Endodermal cell (in vitro differentiated cells): ENCODE measurements at regions not wholly inside any gene's neighbourhood (a gene's known extent, or its start where the extent isn't known, plus 50 kb on each side); places are given as distances from the start of the nearest gene placed in this dataset.

ENCODE experiments used
- DNase-seq: peaks from one replicate; pipeline ENCODE4 v3.0.0-alpha.2; 2017
- H3K27ac ChIP-seq: 2 replicates; pipeline ENCODE4 v1.5.1; 2013; ENCODE audit warnings: mild to moderate bottlenecking, low read depth, low read length, moderate library complexity
- H3K27me3 ChIP-seq: 2 replicates; pipeline ENCODE4 v1.6.1; 2013; ENCODE audit warnings: mild to moderate bottlenecking, low read length, moderate library complexity; ENCODE audit not compliant: insufficient read depth, control insufficient read depth, poor library complexity, severe bottlenecking
- H3K36me3 ChIP-seq: 2 replicates; pipeline ENCODE4 v1.7.0; 2013; ENCODE audit warnings: mild to moderate bottlenecking, low read length, moderate library complexity; ENCODE audit not compliant: control insufficient read depth, insufficient read depth
- H3K4me1 ChIP-seq: one replicate; pipeline ENCODE4 v1.7.0; 2013; ENCODE audit warnings: low read length; ENCODE audit not compliant: control insufficient read depth, insufficient read depth
- H3K4me3 ChIP-seq: 2 replicates; pipeline ENCODE4 v1.5.1; 2013; ENCODE audit warnings: mild to moderate bottlenecking, low read length, moderate library complexity
- H3K9ac ChIP-seq: 2 replicates; pipeline ENCODE4 v1.6.1; 2013; ENCODE audit warnings: mild to moderate bottlenecking, low read length, moderate library complexity; ENCODE audit not compliant: poor library complexity, severe bottlenecking; ENCODE audit errors: extremely low read depth
- H3K9me3 ChIP-seq: 2 replicates; pipeline ENCODE4 v1.6.1; 2013; ENCODE audit warnings: mild to moderate bottlenecking, low read length, moderate library complexity; ENCODE audit not compliant: control insufficient read depth
- H3K27ac Mint-ChIP-seq: 2 replicates; pipeline ENCODE4 v1.8.0; 2020; ENCODE audit warnings: mixed read lengths
- H3K27me3 Mint-ChIP-seq: 2 replicates; pipeline ENCODE4 v1.8.0; 2021; ENCODE audit warnings: mild to moderate bottlenecking, mixed read lengths; ENCODE audit not compliant: insufficient read depth
- H3K36me3 Mint-ChIP-seq: 2 replicates; pipeline ENCODE4 v1.8.0; 2020; ENCODE audit warnings: low read depth, mixed read lengths
- H3K4me1 Mint-ChIP-seq: 2 replicates; pipeline ENCODE4 v1.8.0; 2020; ENCODE audit warnings: mixed read lengths
- H3K4me3 Mint-ChIP-seq: 2 replicates; pipeline ENCODE4 v1.8.0; 2020; ENCODE audit warnings: mild to moderate bottlenecking, moderate library complexity, mixed read lengths
- H3K9me3 Mint-ChIP-seq: 2 replicates; pipeline ENCODE4 v1.8.0; 2020; ENCODE audit warnings: mild to moderate bottlenecking, mixed read lengths
- WGBS, 2 experiments: methylation state at CpG; one replicate each; pipeline versions ENCODE4 v1.1.5 to v1.1.7; 2013; ENCODE audit warnings: missing lambda C conversion rate in 2 of 2, mixed read lengths in 1 of 2; ENCODE audit not compliant: insufficient coverage in 1 of 2, insufficient read length in 1 of 2; 5-methylcytosine and 5-hydroxymethylcytosine counted together
- TF ChIP-seq, protein P1 (sequence below): fragments of 200-600 bp; sonication (generic); conservative IDR thresholded peaks from 2 replicates; pipeline ENCODE4 v1.5.0; 2021; ENCODE audit warnings: antibody characterized with exemption, mild to moderate bottlenecking

DNA sequence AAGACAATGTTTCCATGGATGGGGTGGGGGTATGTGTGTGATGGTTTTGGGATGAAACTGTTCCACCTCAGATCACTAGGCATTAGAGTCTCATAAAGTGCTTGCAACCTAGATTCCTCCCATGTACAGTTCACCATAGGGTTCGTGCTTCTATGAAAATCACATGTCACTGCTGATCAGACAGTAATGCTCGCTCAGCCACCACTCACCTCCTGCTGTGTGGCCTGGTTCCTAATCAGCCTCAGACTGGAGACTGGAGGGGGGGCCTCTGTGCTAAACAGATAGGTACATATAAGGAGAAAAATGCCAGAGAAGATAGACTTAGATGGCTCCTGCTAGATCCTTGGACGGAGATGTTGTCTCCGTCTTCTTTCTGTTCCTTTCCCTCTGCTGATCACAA, 1296.9 kb upstream of the SEL1L start:
- Histone ChIP-seq H3K9me3 (no peaks in the 10 kb centered on the region), H3K27ac (no peak overlapping the region), H3K4me3 (no peak overlapping the region), H3K9ac (no peak overlapping the region), H3K4me1 (no peaks in the 10 kb centered on the region), H3K36me3 (no peaks in the 10 kb centered on the region), H3K27me3 (no peaks in the 10 kb centered on the region)
- Mint-ChIP-seq H3K36me3 (no peaks in the 10 kb centered on the region), H3K27me3 (no peaks in the 10 kb centered on the region), H3K4me3 (no peak overlapping the region), H3K9me3 (no peaks in the 10 kb centered on the region), H3K4me1 (peaks cover 2% of the 10 kb centered on the region), H3K27ac (no peak overlapping the region)
- TF ChIP-seq, protein P1, sequence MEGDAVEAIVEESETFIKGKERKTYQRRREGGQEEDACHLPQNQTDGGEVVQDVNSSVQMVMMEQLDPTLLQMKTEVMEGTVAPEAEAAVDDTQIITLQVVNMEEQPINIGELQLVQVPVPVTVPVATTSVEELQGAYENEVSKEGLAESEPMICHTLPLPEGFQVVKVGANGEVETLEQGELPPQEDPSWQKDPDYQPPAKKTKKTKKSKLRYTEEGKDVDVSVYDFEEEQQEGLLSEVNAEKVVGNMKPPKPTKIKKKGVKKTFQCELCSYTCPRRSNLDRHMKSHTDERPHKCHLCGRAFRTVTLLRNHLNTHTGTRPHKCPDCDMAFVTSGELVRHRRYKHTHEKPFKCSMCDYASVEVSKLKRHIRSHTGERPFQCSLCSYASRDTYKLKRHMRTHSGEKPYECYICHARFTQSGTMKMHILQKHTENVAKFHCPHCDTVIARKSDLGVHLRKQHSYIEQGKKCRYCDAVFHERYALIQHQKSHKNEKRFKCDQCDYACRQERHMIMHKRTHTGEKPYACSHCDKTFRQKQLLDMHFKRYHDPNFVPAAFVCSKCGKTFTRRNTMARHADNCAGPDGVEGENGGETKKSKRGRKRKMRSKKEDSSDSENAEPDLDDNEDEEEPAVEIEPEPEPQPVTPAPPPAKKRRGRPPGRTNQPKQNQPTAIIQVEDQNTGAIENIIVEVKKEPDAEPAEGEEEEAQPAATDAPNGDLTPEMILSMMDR, result no peak
- DNase-seq, result no peak
- WGBS, 2 experiments, result 84 to 100% methylated on average over 1 to 4 of the region's 4 CpGs

DNA sequence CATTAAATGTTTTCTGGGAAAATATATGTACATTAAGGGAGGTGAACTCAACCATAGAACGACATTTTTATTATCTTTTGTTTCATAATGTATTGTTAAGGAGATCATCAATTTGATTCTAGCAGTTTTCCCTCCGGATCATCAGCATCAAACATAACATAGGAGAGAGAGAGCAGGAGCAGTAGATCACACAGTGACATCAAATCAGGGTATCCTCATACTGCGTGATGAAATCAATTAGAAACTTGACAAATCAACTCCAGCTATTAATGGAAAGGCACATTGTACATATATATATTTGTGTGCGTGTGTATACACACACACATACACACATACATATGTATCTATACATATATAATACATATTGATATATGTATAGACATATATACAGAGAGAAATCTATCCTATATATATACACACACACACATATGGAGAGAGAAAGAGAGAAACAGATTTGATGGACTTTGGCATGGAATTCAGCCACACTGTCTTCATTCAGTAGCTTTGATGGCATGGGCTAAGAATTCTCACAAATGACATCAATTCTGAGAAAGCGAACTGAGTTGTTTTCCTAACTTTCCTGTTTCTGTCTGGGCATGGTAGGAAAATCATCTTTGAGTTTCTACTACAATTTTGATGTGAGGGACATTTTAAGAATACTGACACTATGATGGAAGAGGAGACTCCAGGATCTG, 1302.8 kb upstream of the SEL1L start:
- no peak overlapping the region for H3K27ac ChIP-seq
- H3K4me1 ChIP-seq, result no peaks in the 10 kb centered on the region
- Mint-ChIP-seq H3K4me1 (no peaks in the 10 kb centered on the region), H3K4me3 (no peak overlapping the region), H3K27me3 (no peaks in the 10 kb centered on the region), H3K36me3 (no peaks in the 10 kb centered on the region), H3K9me3 (no peaks in the 10 kb centered on the region), H3K27ac (no peak overlapping the region)
- no peak for DNase-seq
- no peak overlapping the region for H3K4me3 ChIP-seq
- TF ChIP-seq, protein P1, result no peak
- H3K9me3 ChIP-seq, result no peaks in the 10 kb centered on the region
- no peak overlapping the region for H3K9ac ChIP-seq
- H3K36me3 ChIP-seq, result no peaks in the 10 kb centered on the region
- 88% methylated on average over 2 of the region's 5 CpGs; no CpG with 5 or more reads in 1 of the 2 experiments for WGBS, 2 experiments
- no peaks in the 10 kb centered on the region for H3K27me3 ChIP-seq

DNA sequence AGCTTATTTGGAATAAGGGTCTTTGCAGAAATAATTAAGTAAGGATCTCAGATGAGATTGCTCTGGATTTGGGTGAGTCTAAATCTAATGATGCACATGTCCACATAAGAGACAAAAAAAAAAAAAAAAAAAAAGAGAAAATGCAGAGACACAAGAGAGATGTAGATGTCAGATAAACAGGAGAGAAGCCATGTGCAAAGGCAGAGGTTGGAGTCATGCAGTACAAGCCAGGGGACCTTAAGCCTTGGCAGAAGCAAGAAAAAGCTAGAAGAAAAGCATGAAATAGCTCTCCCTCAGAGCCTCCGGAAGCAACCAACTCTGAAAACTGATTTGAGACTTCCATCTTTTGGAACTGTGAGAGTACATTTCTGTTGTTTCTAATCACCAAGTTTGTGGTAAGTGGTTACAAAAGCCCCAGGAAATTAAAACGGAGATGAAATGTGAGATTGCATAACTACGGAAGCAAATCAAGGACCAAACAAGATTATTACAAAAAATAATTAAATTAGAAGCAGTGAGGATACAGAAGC, 1304.0 kb upstream of the SEL1L start:
- no peaks in the 10 kb centered on the region for H3K27me3 Mint-ChIP-seq
- DNase-seq, result no peak
- Histone ChIP-seq H3K4me1 (no peaks in the 10 kb centered on the region), H3K36me3 (no peaks in the 10 kb centered on the region), H3K9me3 (no peaks in the 10 kb centered on the region), H3K27me3 (no peaks in the 10 kb centered on the region), H3K9ac (no peak overlapping the region), H3K4me3 (no peak overlapping the region), H3K27ac (no peak overlapping the region)
- WGBS, 2 experiments, result 86 to 100% methylated on average over 1 of the region's 3 CpGs
- H3K4me1 Mint-ChIP-seq, result no peaks in the 10 kb centered on the region
- H3K36me3 Mint-ChIP-seq, result no peaks in the 10 kb centered on the region
- no peaks in the 10 kb centered on the region for H3K9me3 Mint-ChIP-seq
- no peak overlapping the region for H3K27ac Mint-ChIP-seq
- no peak overlapping the region for H3K4me3 Mint-ChIP-seq
- TF ChIP-seq, protein P1, result no peak
